SK-N-SH (cell line): ENCODE measurements at regions not wholly inside any gene's neighbourhood (a gene's known extent, or its start where the extent isn't known, plus 50 kb on each side); places are given as distances from the start of the nearest gene placed in this dataset.

ENCODE experiments used
- CTCF ChIA-PET: fragments of 300-600, 350-600 bp; formaldehyde crosslinking; extraction: SDS; loops from one replicate; lab custom pipeline; 2021; lab: Yijun Ruan, JAX
- POLR2A ChIA-PET: fragments of 350-600 bp; sonication (Branson Sonifier 250); formaldehyde crosslinking; extraction: SDS; loops from one replicate; lab custom pipeline; 2020; ENCODE audit warnings: antibody characterized with exemption, inconsistent platforms; lab: Yijun Ruan, JAX
- DNase-seq: peaks from one replicate; pipeline ENCODE4 v3.0.0; 2012
- H2AFZ ChIP-seq: fragments of 200-600 bp; sonication (generic); 2 replicates; pipeline ENCODE4 v1.8.1; 2016; ENCODE audit warnings: antibody characterized with exemption, mild to moderate bottlenecking, low read depth
- H3F3A ChIP-seq: fragments of 200-600 bp; sonication (generic); replicated peaks from 2 replicates; pipeline ENCODE3; 2016; ENCODE audit warnings: antibody characterized with exemption, mild to moderate bottlenecking; ENCODE audit not compliant: insufficient read depth
- H3K27ac ChIP-seq, 2 experiments: fragments of 200-500 bp in 1 of 2; fragments of 200-600 bp in 1 of 2; sonication (Bioruptor generic) in 1 of 2; sonication (generic), shearing (Covaris generic) in 1 of 2; 2 replicates each; pipeline versions ENCODE4 v1.5.1 to v1.6.1; 2014 to 2016; ENCODE audit warnings: low read depth in 2 of 2, inconsistent platforms in 1 of 2, low read length in 1 of 2, mild to moderate bottlenecking in 1 of 2, mixed read lengths in 1 of 2
- H3K27me3 ChIP-seq: fragments of 200-600 bp; sonication (generic), shearing (Covaris generic); 2 replicates; pipeline ENCODE4 v1.6.1; 2016; ENCODE audit warnings: mixed run types; ENCODE audit not compliant: insufficient read depth
- H3K36me3 ChIP-seq, 2 experiments: fragments of 200-500 bp in 1 of 2; fragments of 200-600 bp in 1 of 2; sonication (Bioruptor generic) in 1 of 2; sonication (generic) in 1 of 2; replicated peaks in 1 of 2; 2 replicates each; pipeline versions ENCODE3 to v1.5.1; 2014 to 2016; ENCODE audit warnings: low read length in 1 of 2, mild to moderate bottlenecking in 1 of 2; ENCODE audit not compliant: insufficient read depth in 2 of 2, control insufficient read depth in 1 of 2
- H3K4me1 ChIP-seq, 2 experiments: fragments of 200-500 bp in 1 of 2; fragments of 200-600 bp in 1 of 2; sonication (Bioruptor generic) in 1 of 2; sonication (generic), shearing (Covaris generic) in 1 of 2; 2 replicates each; pipeline versions ENCODE4 v1.5.1 to v1.6.1; 2014 to 2016; ENCODE audit warnings: low read depth in 1 of 2, low read length in 1 of 2, mixed run types in 1 of 2; ENCODE audit not compliant: insufficient read depth in 2 of 2, control insufficient read depth in 1 of 2
- H3K4me2 ChIP-seq: fragments of 200-600 bp; sonication (generic), shearing (Covaris generic); 2 replicates; pipeline ENCODE4 v1.6.1; 2017; ENCODE audit warnings: mixed run types
- H3K4me3 ChIP-seq, 2 experiments: fragments of 200-500 bp in 1 of 2; fragments of 200-600 bp in 1 of 2; sonication (Bioruptor generic) in 1 of 2; sonication (generic), shearing (Covaris generic) in 1 of 2; 2 replicates each; pipeline versions ENCODE4 v1.5.1 to v1.8.1; 2014 to 2016; ENCODE audit warnings: low read depth in 2 of 2, inconsistent platforms in 1 of 2, low read length in 1 of 2, mild to moderate bottlenecking in 1 of 2, mixed read lengths in 1 of 2, moderate library complexity in 1 of 2
- H3K79me2 ChIP-seq: fragments of 200-600 bp; sonication (generic); 2 replicates; pipeline ENCODE4 v1.8.1; 2017; ENCODE audit warnings: mild to moderate bottlenecking; ENCODE audit not compliant: insufficient read depth
- H3K9ac ChIP-seq: fragments of 200-600 bp; sonication (generic); 2 replicates; pipeline ENCODE4 v1.6.1; 2017; ENCODE audit warnings: mixed run types
- H3K9me2 ChIP-seq: fragments of 200-600 bp; sonication (generic); 2 replicates; pipeline ENCODE4 v1.6.1; 2017; ENCODE audit warnings: mixed run types
- H3K9me3 ChIP-seq: fragments of 200-600 bp; sonication (generic); 2 replicates; pipeline ENCODE4 v1.6.1; 2017; ENCODE audit warnings: mixed run types, mild to moderate bottlenecking, moderate library complexity
- H4K20me1 ChIP-seq: fragments of 200-600 bp; sonication (generic); 2 replicates; pipeline ENCODE4 v1.6.1; 2017; ENCODE audit warnings: mild to moderate bottlenecking, mixed run types; ENCODE audit not compliant: insufficient read depth
- GABPA ChIP-seq: IDR thresholded peaks from 2 replicates; pipeline ENCODE4 v1.4.0; 2012; ENCODE audit warnings: low read depth, mild to moderate bottlenecking
- IRF3 ChIP-seq: fragments of 150-350 bp; IDR thresholded peaks from 2 replicates; pipeline ENCODE4 v1.6.1; 2016; ENCODE audit warnings: mild to moderate bottlenecking, low read depth, low read length
- MAX ChIP-seq: IDR thresholded peaks from 2 replicates; pipeline ENCODE4 v1.4.0; 2012; ENCODE audit warnings: low read depth
- MEF2A ChIP-seq: IDR thresholded peaks from 2 replicates; pipeline ENCODE4 v1.4.0; 2012; ENCODE audit warnings: low read depth, borderline replicate concordance
- POLR2AphosphoS5 ChIP-seq: IDR thresholded peaks from 2 replicates; pipeline ENCODE4 v1.6.1; 2012; ENCODE audit warnings: low read depth, low read length
- RXRA ChIP-seq: IDR thresholded peaks from 2 replicates; pipeline ENCODE4 v1.4.0; 2012; ENCODE audit warnings: low read depth, mild to moderate bottlenecking, borderline replicate concordance
- WGBS: methylation state at CpG from one replicate; pipeline ENCODE4 v1.1.6; 2017; ENCODE audit warnings: low lambda C conversion rate; 5-methylcytosine and 5-hydroxymethylcytosine counted together
- TF ChIP-seq, protein P1 (sequence below): IDR thresholded peaks from 2 replicates; pipeline ENCODE4 v1.4.0; 2012; ENCODE audit warnings: low read depth, borderline replicate concordance
- TF ChIP-seq, protein P2 (sequence below): IDR thresholded peaks from 2 replicates; pipeline ENCODE4 v1.6.1; 2012; ENCODE audit warnings: mild to moderate bottlenecking, low read depth, low read length, moderate library complexity

DNA sequence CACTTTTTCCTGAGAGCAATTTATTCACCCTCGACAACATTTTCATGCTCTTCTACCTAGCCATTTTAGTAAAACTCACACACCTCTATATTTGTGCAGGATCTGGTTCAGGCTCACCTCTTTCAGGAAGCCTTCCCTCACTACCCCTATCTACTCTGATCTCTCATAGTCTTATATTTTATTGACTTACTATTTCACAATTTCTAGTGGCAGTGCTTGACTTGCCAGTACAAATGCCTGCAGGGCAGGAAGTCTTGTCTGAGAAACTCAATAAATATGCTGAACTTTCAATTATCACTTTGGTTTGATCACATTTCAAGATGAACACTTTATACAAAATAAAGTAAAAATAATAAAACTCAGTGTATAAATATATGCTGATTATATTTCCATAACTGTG is 226.8 kb downstream of the CETN3 start (continued):
- TF ChIP-seq MEF2A (no peak), POLR2AphosphoS5 (no peak)
- TF ChIP-seq, protein P1, sequence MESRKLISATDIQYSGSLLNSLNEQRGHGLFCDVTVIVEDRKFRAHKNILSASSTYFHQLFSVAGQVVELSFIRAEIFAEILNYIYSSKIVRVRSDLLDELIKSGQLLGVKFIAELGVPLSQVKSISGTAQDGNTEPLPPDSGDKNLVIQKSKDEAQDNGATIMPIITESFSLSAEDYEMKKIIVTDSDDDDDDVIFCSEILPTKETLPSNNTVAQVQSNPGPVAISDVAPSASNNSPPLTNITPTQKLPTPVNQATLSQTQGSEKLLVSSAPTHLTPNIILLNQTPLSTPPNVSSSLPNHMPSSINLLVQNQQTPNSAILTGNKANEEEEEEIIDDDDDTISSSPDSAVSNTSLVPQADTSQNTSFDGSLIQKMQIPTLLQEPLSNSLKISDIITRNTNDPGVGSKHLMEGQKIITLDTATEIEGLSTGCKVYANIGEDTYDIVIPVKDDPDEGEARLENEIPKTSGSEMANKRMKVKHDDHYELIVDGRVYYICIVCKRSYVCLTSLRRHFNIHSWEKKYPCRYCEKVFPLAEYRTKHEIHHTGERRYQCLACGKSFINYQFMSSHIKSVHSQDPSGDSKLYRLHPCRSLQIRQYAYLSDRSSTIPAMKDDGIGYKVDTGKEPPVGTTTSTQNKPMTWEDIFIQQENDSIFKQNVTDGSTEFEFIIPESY: no peak

GRCh38 chr5:90174236-90174635 is 235.3 kb downstream of the CETN3 start:
- H3K9me2 ChIP-seq: no peaks in the 10 kb centered on the region
- no peaks in the 10 kb centered on the region for H3K9me3 ChIP-seq
- WGBS: 46% methylated on average over 4 of the region's 4 CpGs
- no peaks in the 10 kb centered on the region for H4K20me1 ChIP-seq
- no peak overlapping the region for H3K9ac ChIP-seq
- no peak for TF ChIP-seq IRF3
- TF ChIP-seq, protein P2, sequence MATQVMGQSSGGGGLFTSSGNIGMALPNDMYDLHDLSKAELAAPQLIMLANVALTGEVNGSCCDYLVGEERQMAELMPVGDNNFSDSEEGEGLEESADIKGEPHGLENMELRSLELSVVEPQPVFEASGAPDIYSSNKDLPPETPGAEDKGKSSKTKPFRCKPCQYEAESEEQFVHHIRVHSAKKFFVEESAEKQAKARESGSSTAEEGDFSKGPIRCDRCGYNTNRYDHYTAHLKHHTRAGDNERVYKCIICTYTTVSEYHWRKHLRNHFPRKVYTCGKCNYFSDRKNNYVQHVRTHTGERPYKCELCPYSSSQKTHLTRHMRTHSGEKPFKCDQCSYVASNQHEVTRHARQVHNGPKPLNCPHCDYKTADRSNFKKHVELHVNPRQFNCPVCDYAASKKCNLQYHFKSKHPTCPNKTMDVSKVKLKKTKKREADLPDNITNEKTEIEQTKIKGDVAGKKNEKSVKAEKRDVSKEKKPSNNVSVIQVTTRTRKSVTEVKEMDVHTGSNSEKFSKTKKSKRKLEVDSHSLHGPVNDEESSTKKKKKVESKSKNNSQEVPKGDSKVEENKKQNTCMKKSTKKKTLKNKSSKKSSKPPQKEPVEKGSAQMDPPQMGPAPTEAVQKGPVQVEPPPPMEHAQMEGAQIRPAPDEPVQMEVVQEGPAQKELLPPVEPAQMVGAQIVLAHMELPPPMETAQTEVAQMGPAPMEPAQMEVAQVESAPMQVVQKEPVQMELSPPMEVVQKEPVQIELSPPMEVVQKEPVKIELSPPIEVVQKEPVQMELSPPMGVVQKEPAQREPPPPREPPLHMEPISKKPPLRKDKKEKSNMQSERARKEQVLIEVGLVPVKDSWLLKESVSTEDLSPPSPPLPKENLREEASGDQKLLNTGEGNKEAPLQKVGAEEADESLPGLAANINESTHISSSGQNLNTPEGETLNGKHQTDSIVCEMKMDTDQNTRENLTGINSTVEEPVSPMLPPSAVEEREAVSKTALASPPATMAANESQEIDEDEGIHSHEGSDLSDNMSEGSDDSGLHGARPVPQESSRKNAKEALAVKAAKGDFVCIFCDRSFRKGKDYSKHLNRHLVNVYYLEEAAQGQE: no peak
- TF ChIP-seq MAX: no peak
- no peak for TF ChIP-seq RXRA
- TF ChIP-seq GABPA: no peak
- H3K27ac ChIP-seq: no peak overlapping the region
- DNase-seq: no peak
- H3K36me3 ChIP-seq: no peaks in the 10 kb centered on the region
- ChIA-PET POLR2A (no interaction called here), CTCF (no interaction called here)
- peaks cover 0 to 23% of the 10 kb centered on the region in 2 experiments; a peak in 2 of 4 replicates for H3K4me1 ChIP-seq
- no peaks in the 10 kb centered on the region for H3K27me3 ChIP-seq
- H3K4me2 ChIP-seq: no peak overlapping the region
- H3K79me2 ChIP-seq: no peaks in the 10 kb centered on the region
- H3F3A ChIP-seq: no peaks in the 10 kb centered on the region
- no peak overlapping the region for H2AFZ ChIP-seq
- no peak overlapping the region for H3K4me3 ChIP-seq
